Panc1 (cell line): ENCODE measurements at regions not wholly inside any gene's neighbourhood (a gene's known extent, or its start where the extent isn't known, plus 50 kb on each side); places are given as distances from the start of the nearest gene placed in this dataset.

Experiments used
- ATAC-seq: fragments of 200-7000 bp; cut with Tn5 transposase; 2 replicates; pipeline ENCODE4 v1.9.1; 2020; ENCODE audit warnings: mild to moderate bottlenecking, moderate library complexity
- BruUV-seq: library from RNA; stranded (reverse); fragments of 400-500 nt; replicated peaks from 2 replicates; lab custom pipeline; 2021; lab: Mats Ljungman, UMichigan
- CTCF ChIA-PET: fragments of 300-600 bp; sonication (Branson Sonifier 250); formaldehyde crosslinking; loops from one replicate; lab custom pipeline; 2022; ENCODE audit warnings: antibody characterized with exemption; lab: Charles Lee
- POLR2A ChIA-PET: fragments of 300-600 bp; sonication (Branson Sonifier 250); formaldehyde crosslinking; loops from one replicate; lab custom pipeline; 2022; ENCODE audit warnings: antibody characterized with exemption; lab: Charles Lee
- DNase-seq: peaks from one replicate; pipeline ENCODE4 v3.0.0-alpha.2; 2010; ENCODE audit warnings: low read depth, low spot score
- H3K27ac ChIP-seq: 2 replicates; pipeline ENCODE4 v1.5.1; 2011; ENCODE audit warnings: mild to moderate bottlenecking, low read length, inconsistent platforms
- H3K27me3 ChIP-seq: fragments of 200-500 bp; sonication (Bioruptor generic); 2 replicates; pipeline ENCODE4 v1.6.0; 2014; ENCODE audit warnings: low read length, inconsistent platforms; ENCODE audit not compliant: control insufficient read depth, insufficient read depth
- H3K36me3 ChIP-seq: fragments of 200-500 bp; sonication (Bioruptor generic); 2 replicates; pipeline ENCODE4 v1.5.1; 2014; ENCODE audit warnings: inconsistent platforms, mild to moderate bottlenecking, low read length, moderate library complexity; ENCODE audit not compliant: control insufficient read depth, insufficient read depth
- H3K4me1 ChIP-seq: 2 replicates; pipeline ENCODE4 v1.5.1; 2011; ENCODE audit warnings: inconsistent platforms, mild to moderate bottlenecking, low read length, moderate library complexity; ENCODE audit not compliant: control insufficient read depth, insufficient read depth
- H3K4me3 ChIP-seq, 2 experiments: 2 replicates each; pipeline ENCODE4 v1.5.1; 2011 to 2012; ENCODE audit warnings: low read depth in 2 of 2, low read length in 2 of 2, mild to moderate bottlenecking in 2 of 2, inconsistent platforms in 1 of 2, moderate library complexity in 1 of 2
- H3K9me3 ChIP-seq: fragments of 200-500 bp; sonication (Bioruptor generic); 2 replicates; pipeline ENCODE4 v1.5.1; 2014; ENCODE audit warnings: low read depth, mild to moderate bottlenecking, inconsistent platforms, low read length, moderate library complexity; ENCODE audit not compliant: control insufficient read depth, insufficient read depth
- POLR2AphosphoS5 ChIP-seq: IDR thresholded peaks from 2 replicates; pipeline ENCODE4 v1.6.1; 2012; ENCODE audit warnings: mild to moderate bottlenecking, low read depth, low read length, moderate library complexity
- SIN3A ChIP-seq: IDR thresholded peaks from 2 replicates; pipeline ENCODE4 v1.6.1; 2012; ENCODE audit warnings: low read depth, mild to moderate bottlenecking, low read length, moderate library complexity, borderline replicate concordance; ENCODE audit not compliant: insufficient read depth
- TCF7L2 ChIP-seq: IDR thresholded peaks from 2 replicates; pipeline ENCODE4 v1.6.1; 2011; ENCODE audit warnings: mild to moderate bottlenecking, low read depth, low read length, inconsistent platforms
- in situ Hi-C: cut with HindIII; loops from 2 replicates; pipeline ENCODE4 v1.10.0; 2016; ENCODE audit warnings: low sequenced_read_pairs, low pct_unique_long_range_greater_than_20kb
- intact Hi-C: fragments of 100-400 bp; cut with micrococcal nuclease; formaldehyde crosslinking; loops from one replicate; pipeline ENCODE4 v1.10.0; 2022; ENCODE audit not compliant: unreplicated experiment
- TF ChIP-seq, protein P1 (sequence below): fragments of 450-650 bp; IDR thresholded peaks from 2 replicates; pipeline ENCODE4 v1.5.1; 2017; ENCODE audit warnings: mild to moderate bottlenecking
- TF ChIP-seq, protein P2 (sequence below), 2 experiments: IDR thresholded peaks; 2 replicates each; pipeline ENCODE4 v1.6.1; 2011 to 2012; ENCODE audit warnings: low read depth in 2 of 2, control low read depth in 1 of 2, low read length in 1 of 2, mild to moderate bottlenecking in 1 of 2, moderate library complexity in 1 of 2; ENCODE audit not compliant: insufficient read depth in 1 of 2

DNA sequence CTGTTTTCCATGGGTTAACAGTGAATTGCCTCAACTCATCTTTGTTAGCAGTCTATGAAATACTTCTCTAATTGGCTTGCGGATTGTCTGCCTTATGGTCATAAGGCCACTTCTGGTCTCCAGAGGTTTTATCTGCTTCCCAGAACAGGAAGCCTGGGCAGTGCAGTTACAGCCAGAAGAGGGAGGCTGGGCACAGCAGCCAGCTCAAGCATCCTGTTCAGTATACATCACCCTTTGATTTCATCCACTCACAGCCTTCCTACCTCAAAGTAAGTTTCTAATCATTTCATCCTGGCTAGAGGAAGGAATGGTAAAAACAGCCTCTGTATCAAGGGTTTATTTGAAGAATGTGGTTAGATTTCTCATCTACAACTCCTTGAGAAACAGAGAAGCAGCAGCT, 311.5 kb upstream of the DEPDC1 start:
- Histone ChIP-seq H3K27ac (no peak overlapping the region), H3K9me3 (no peaks in the 10 kb centered on the region), H3K4me3 (no peak overlapping the region), H3K36me3 (no peaks in the 10 kb centered on the region), H3K27me3 (no peaks in the 10 kb centered on the region), H3K4me1 (no peaks in the 10 kb centered on the region)
- intact Hi-C loops (no loop called here), in situ Hi-C loops (no loop called here)
- no peak for ATAC-seq
- no peak for TF ChIP-seq POLR2AphosphoS5
- TF ChIP-seq, protein P1, sequence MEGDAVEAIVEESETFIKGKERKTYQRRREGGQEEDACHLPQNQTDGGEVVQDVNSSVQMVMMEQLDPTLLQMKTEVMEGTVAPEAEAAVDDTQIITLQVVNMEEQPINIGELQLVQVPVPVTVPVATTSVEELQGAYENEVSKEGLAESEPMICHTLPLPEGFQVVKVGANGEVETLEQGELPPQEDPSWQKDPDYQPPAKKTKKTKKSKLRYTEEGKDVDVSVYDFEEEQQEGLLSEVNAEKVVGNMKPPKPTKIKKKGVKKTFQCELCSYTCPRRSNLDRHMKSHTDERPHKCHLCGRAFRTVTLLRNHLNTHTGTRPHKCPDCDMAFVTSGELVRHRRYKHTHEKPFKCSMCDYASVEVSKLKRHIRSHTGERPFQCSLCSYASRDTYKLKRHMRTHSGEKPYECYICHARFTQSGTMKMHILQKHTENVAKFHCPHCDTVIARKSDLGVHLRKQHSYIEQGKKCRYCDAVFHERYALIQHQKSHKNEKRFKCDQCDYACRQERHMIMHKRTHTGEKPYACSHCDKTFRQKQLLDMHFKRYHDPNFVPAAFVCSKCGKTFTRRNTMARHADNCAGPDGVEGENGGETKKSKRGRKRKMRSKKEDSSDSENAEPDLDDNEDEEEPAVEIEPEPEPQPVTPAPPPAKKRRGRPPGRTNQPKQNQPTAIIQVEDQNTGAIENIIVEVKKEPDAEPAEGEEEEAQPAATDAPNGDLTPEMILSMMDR: no peak
- no peak for TF ChIP-seq TCF7L2
- no peak for TF ChIP-seq SIN3A
- TF ChIP-seq, protein P2, sequence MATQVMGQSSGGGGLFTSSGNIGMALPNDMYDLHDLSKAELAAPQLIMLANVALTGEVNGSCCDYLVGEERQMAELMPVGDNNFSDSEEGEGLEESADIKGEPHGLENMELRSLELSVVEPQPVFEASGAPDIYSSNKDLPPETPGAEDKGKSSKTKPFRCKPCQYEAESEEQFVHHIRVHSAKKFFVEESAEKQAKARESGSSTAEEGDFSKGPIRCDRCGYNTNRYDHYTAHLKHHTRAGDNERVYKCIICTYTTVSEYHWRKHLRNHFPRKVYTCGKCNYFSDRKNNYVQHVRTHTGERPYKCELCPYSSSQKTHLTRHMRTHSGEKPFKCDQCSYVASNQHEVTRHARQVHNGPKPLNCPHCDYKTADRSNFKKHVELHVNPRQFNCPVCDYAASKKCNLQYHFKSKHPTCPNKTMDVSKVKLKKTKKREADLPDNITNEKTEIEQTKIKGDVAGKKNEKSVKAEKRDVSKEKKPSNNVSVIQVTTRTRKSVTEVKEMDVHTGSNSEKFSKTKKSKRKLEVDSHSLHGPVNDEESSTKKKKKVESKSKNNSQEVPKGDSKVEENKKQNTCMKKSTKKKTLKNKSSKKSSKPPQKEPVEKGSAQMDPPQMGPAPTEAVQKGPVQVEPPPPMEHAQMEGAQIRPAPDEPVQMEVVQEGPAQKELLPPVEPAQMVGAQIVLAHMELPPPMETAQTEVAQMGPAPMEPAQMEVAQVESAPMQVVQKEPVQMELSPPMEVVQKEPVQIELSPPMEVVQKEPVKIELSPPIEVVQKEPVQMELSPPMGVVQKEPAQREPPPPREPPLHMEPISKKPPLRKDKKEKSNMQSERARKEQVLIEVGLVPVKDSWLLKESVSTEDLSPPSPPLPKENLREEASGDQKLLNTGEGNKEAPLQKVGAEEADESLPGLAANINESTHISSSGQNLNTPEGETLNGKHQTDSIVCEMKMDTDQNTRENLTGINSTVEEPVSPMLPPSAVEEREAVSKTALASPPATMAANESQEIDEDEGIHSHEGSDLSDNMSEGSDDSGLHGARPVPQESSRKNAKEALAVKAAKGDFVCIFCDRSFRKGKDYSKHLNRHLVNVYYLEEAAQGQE (IDR thresholded peaks at IDR 0.05; ENCODE audit: insufficient read depth in 1 of 2, low read depth in 2 of 2, low read length in 1 of 2): no peak
- CTCF ChIA-PET: no interaction called here
- no peak for DNase-seq
- BruUV-seq: no TSS peak
- POLR2A ChIA-PET: interaction anchor here (0.6 kb wide), 1 partner anchor 628 kb away, joined by 6 read pairs; no protein-coding TSS in a partner anchor

DNA sequence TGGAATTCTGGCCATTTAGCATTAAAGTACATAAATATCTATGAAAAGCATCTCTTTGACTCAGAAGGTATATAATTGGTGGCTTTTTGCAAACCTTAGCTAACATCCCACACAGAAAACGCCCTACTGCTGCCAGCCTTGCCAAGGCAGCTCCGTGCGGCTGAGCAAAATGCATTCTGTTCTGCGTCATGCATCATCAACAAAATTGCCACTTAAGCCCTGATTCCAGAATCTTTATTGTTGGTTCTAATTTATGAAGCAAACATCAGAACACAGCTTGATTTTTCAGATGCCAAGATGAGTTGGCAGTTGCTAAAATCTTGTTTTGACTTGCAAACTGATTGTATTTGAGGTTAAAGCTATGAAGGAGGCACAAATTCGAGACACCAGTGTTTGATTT, 314.9 kb upstream of the DEPDC1 start:
- no peak for DNase-seq
- Histone ChIP-seq H3K9me3 (no peaks in the 10 kb centered on the region), H3K27me3 (no peaks in the 10 kb centered on the region), H3K36me3 (no peaks in the 10 kb centered on the region), H3K4me1 (no peaks in the 10 kb centered on the region), H3K27ac (no peak overlapping the region), H3K4me3 (no peak overlapping the region)
- CTCF ChIA-PET: no interaction called here
- POLR2A ChIA-PET: no interaction called here
- in situ Hi-C loops: no loop called here
- BruUV-seq: no TSS peak
- intact Hi-C loops: no loop called here
- TF ChIP-seq SIN3A: no peak
- no peak for TF ChIP-seq POLR2AphosphoS5
- TF ChIP-seq, protein P1: no peak
- TF ChIP-seq, protein P2 (IDR thresholded peaks at IDR 0.05; ENCODE audit: insufficient read depth in 1 of 2, low read depth in 2 of 2, low read length in 1 of 2): no peak
- no peak for TF ChIP-seq TCF7L2
- no peak for ATAC-seq
